Adrenal gland (tissue), 5 donors: ENCODE measurements at regions not wholly inside any gene's neighbourhood (a gene's known extent, or its start where the extent isn't known, plus 50 kb on each side); places are given as distances from the start of the nearest gene placed in this dataset.

Source experiments
- CTCF ChIP-seq, 6 experiments: fragments of 450-650 bp in 4 of 6; fragments of 200-600 bp in 2 of 6; sonication (generic) in 1 of 6; IDR thresholded peaks; 1 replicate in 5 of 6; 2 replicates in 1 of 6; pipeline versions ENCODE4 v1.5.1 to v1.8.0; 2016 to 2021; ENCODE audit warnings: antibody characterized with exemption in 6 of 6, mild to moderate bottlenecking in 2 of 6, moderate library complexity in 1 of 6
- POLR2A ChIP-seq, 2 donors: fragments of 450-650 bp; IDR thresholded peaks; one replicate each; pipeline ENCODE4 v1.6.1; 2017; ENCODE audit warnings: antibody characterized with exemption in 2 of 2, mild to moderate bottlenecking in 2 of 2, moderate library complexity in 1 of 2
- donor health status: DM: no; HTN: no; CAD: no.

DNA sequence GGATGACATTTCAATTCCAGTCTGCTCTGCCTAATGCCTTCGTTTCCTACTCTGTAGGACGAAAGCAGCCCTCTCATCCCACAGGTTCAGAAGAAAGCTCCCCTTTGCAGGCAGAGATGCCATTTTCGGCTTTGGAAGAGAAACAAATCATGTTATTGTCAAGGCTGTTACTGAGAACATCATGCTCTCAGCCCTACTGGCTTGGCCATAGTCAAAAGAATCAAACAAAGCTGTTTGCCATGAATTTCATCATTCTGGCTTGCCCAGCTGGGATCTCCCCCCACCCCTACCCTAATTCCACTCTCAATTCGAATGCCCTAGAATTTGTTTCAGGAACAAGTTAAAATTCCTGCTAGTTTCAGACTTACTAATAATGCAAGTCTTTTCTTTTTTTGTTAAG lies 162.3 kb upstream of the SERP2 start:
- no peak for TF ChIP-seq CTCF (IDR thresholded peaks at IDR 0.05)
- no peak for TF ChIP-seq POLR2A (IDR thresholded peaks at IDR 0.05)
